HEK293 (cell line): ENCODE measurements at regions not wholly inside any gene's neighbourhood (a gene's known extent, or its start where the extent isn't known, plus 50 kb on each side); places are given as distances from the start of the nearest gene placed in this dataset.

Experiments used
- CTCF ChIA-PET: fragments of 350-600 bp; formaldehyde crosslinking; extraction: SDS; loops from one replicate; lab custom pipeline; 2021; ENCODE audit warnings: antibody characterized with exemption; lab: Yijun Ruan, JAX
- POLR2A ChIA-PET: fragments of 300-600 bp; formaldehyde crosslinking; extraction: SDS; loops from one replicate; lab custom pipeline; 2020; ENCODE audit warnings: antibody characterized with exemption, inconsistent platforms; lab: Yijun Ruan, JAX
- H3K27ac ChIP-seq: fragments of 200-500 bp; sonication (Bioruptor generic); 2 replicates; pipeline ENCODE4 v1.5.1; 2014; ENCODE audit warnings: low read depth, low read length, control low read depth, inconsistent platforms; ENCODE audit errors: extremely low read depth
- H3K36me3 ChIP-seq, 2 experiments: fragments of 200-500 bp in 1 of 2; sonication (Bioruptor generic) in 1 of 2; 1 replicate in 1 of 2; 2 replicates in 1 of 2; pipeline ENCODE4 v1.5.1; 2014 to 2017; ENCODE audit warnings: inconsistent platforms in 2 of 2, low read length in 2 of 2; ENCODE audit not compliant: control insufficient read depth in 2 of 2, insufficient read depth in 1 of 2
- H3K4me1 ChIP-seq: fragments of 200-500 bp; sonication (Bioruptor generic); 2 replicates; pipeline ENCODE4 v1.5.1; 2014; ENCODE audit warnings: mild to moderate bottlenecking, low read length, inconsistent platforms; ENCODE audit not compliant: control insufficient read depth, insufficient read depth
- H3K4me3 ChIP-seq: 2 replicates; pipeline ENCODE4 v1.5.1; 2011; ENCODE audit warnings: low read depth, mild to moderate bottlenecking, control low read depth, low read length, moderate library complexity
- H3K9me3 ChIP-seq: fragments of 200-500 bp; sonication (Bioruptor generic); 2 replicates; pipeline ENCODE4 v1.5.1; 2014; ENCODE audit warnings: low read depth, low read length, inconsistent platforms; ENCODE audit not compliant: control insufficient read depth, insufficient read depth
- CTCF ChIP-seq: fragments of 450-650 bp; formaldehyde crosslinking; IDR thresholded peaks from 2 replicates; pipeline ENCODE4 v1.5.1; 2016; ENCODE audit warnings: missing biosample characterization, missing genetic modification characterization
- IKZF3 ChIP-seq: fragments of 450-650 bp; IDR thresholded peaks from 2 replicates; pipeline ENCODE4 v1.5.0; 2018; ENCODE audit warnings: missing biosample characterization, mild to moderate bottlenecking, missing genetic modification characterization, moderate library complexity
- MYNN ChIP-seq: fragments of 450-650 bp; formaldehyde crosslinking; IDR thresholded peaks from 2 replicates; pipeline ENCODE4 v1.5.1; 2016; ENCODE audit warnings: missing biosample characterization, missing genetic modification characterization, borderline replicate concordance
- REST ChIP-seq: fragments of 450-650 bp; formaldehyde crosslinking; IDR thresholded peaks from 2 replicates; pipeline ENCODE4 v1.5.1; 2016; ENCODE audit warnings: missing biosample characterization, missing genetic modification characterization
- WT1 ChIP-seq: fragments of 450-650 bp; formaldehyde crosslinking; IDR thresholded peaks from 2 replicates; pipeline ENCODE4 v1.5.1; 2016; ENCODE audit warnings: missing biosample characterization, missing genetic modification characterization
- ZBTB20 ChIP-seq: fragments of 450-650 bp; formaldehyde crosslinking; IDR thresholded peaks from 2 replicates; pipeline ENCODE4 v1.5.1; 2016; ENCODE audit warnings: missing biosample characterization, missing genetic modification characterization
- ZNF146 ChIP-seq: fragments of 450-650 bp; formaldehyde crosslinking; IDR thresholded peaks from 2 replicates; pipeline ENCODE4 v1.5.1; 2016; ENCODE audit warnings: missing biosample characterization, missing genetic modification characterization
- ZNF26 ChIP-seq: fragments of 450-650 bp; formaldehyde crosslinking; IDR thresholded peaks from 2 replicates; pipeline ENCODE4 v1.5.1; 2016; ENCODE audit warnings: missing biosample characterization, missing genetic modification characterization
- ZNF280D ChIP-seq: fragments of 450-650 bp; formaldehyde crosslinking; IDR thresholded peaks from 2 replicates; pipeline ENCODE4 v1.5.1; 2016; ENCODE audit warnings: missing biosample characterization, missing genetic modification characterization
- ZNF302 ChIP-seq: fragments of 450-650 bp; formaldehyde crosslinking; IDR thresholded peaks from 2 replicates; pipeline ENCODE4 v1.5.1; 2016; ENCODE audit warnings: missing biosample characterization, missing genetic modification characterization, low read depth
- ZNF473 ChIP-seq: fragments of 450-650 bp; formaldehyde crosslinking; IDR thresholded peaks from 2 replicates; pipeline ENCODE4 v1.5.1; 2017; ENCODE audit warnings: missing biosample characterization, missing genetic modification characterization
- ZNF571 ChIP-seq: fragments of 450-650 bp; formaldehyde crosslinking; IDR thresholded peaks from 2 replicates; pipeline ENCODE4 v1.5.0; 2017; ENCODE audit warnings: missing biosample characterization, missing genetic modification characterization
- ZNF660 ChIP-seq: fragments of 450-650 bp; IDR thresholded peaks from 2 replicates; pipeline ENCODE4 v1.5.1; 2018; ENCODE audit warnings: missing biosample characterization, mild to moderate bottlenecking, missing genetic modification characterization
- ZNF670 ChIP-seq: fragments of 450-650 bp; formaldehyde crosslinking; IDR thresholded peaks from 2 replicates; pipeline ENCODE4 v1.5.1; 2016; ENCODE audit warnings: missing biosample characterization, missing genetic modification characterization, low read depth
- ZNF692 ChIP-seq: fragments of 450-650 bp; formaldehyde crosslinking; IDR thresholded peaks from 2 replicates; pipeline ENCODE4 v1.5.1; 2016; ENCODE audit warnings: missing biosample characterization, missing genetic modification characterization
- ZNF768 ChIP-seq: fragments of 450-650 bp; formaldehyde crosslinking; IDR thresholded peaks from 2 replicates; pipeline ENCODE4 v1.5.1; 2018; ENCODE audit warnings: missing biosample characterization, mild to moderate bottlenecking, missing genetic modification characterization
- ZNF776 ChIP-seq: fragments of 450-650 bp; formaldehyde crosslinking; IDR thresholded peaks from 2 replicates; pipeline ENCODE4 v1.5.0; 2017; ENCODE audit warnings: missing biosample characterization, missing genetic modification characterization, borderline replicate concordance
- ZSCAN18 ChIP-seq: fragments of 450-650 bp; formaldehyde crosslinking; IDR thresholded peaks from 2 replicates; pipeline ENCODE4 v1.5.1; 2016; ENCODE audit warnings: missing biosample characterization, missing genetic modification characterization
- ZSCAN23 ChIP-seq: fragments of 450-650 bp; formaldehyde crosslinking; IDR thresholded peaks from 2 replicates; pipeline ENCODE4 v1.5.1; 2016; ENCODE audit warnings: missing biosample characterization, missing genetic modification characterization

- POLR2A ChIA-PET, result no interaction called here
- TF ChIP-seq ZNF670 (no peak), ZNF302 (tag by site-specific recombination) (no peak), ZNF473 (tag by site-specific recombination) (no peak), ZNF692 (tag by site-specific recombination) (no peak), ZNF571 (tag by site-specific recombination) (no peak), ZBTB20 (no peak), ZNF26 (tag by site-specific recombination) (no peak), IKZF3 (no peak), WT1 (tag by site-specific recombination) (no peak), ZSCAN18 (tag by site-specific recombination) (no peak), ZSCAN23 (tag by site-specific recombination) (no peak), ZNF146 (tag by site-specific recombination) (no peak), ZNF768 (tag by site-specific recombination) (no peak), MYNN (no peak), CTCF (tag by site-specific recombination) (no peak), ZNF776 (tag by site-specific recombination) (no peak), ZNF660 (tag by site-specific recombination) (no peak), REST (tag by site-specific recombination) (no peak), ZNF280D (tag by site-specific recombination) (no peak)
- CTCF ChIA-PET, result interaction anchor here (0.8 kb wide), 1 partner anchor 9 kb away, joined by 5 read pairs; no protein-coding TSS in a partner anchor
Measured at GRCh38 chr1:220380885-220381284, 108.6 kb upstream of the RAB3GAP2 start.

More at GRCh38 chr1:220380885-220381284, 108.6 kb upstream of the RAB3GAP2 start:
- Histone ChIP-seq H3K27ac (no peak overlapping the region), H3K4me3 (no peak overlapping the region), H3K4me1 (no peaks in the 10 kb centered on the region), H3K9me3 (no peaks in the 10 kb centered on the region), H3K36me3 (no peaks in the 10 kb centered on the region)
